ENCODE measurements at regions not wholly inside any gene's neighbourhood (a gene's known extent, or its start where the extent isn't known, plus 50 kb on each side); places are given as distances from the start of the nearest gene placed in this dataset.

- Histone ChIP-seq H3K4me3 (no peak overlapping the region), H3K36me3 (no peaks in the 10 kb centered on the region), H3K9me3 (no peaks in the 10 kb centered on the region), H3K4me1 (no peaks in the 10 kb centered on the region), H3K27me3 (peaks cover 0 to 25% (median 0%) of the 10 kb centered on the region in 3 donors), H3K27ac (no peak overlapping the region)
- no peak for DNase-seq
- intact Hi-C loops (cut with DNase I; ENCODE audit: low total_unique reads) = no loop called here
- TF ChIP-seq POLR2A (IDR thresholded peaks at IDR 0.05) (no peak), POLR2AphosphoS5 (IDR thresholded peaks at IDR 0.05) (no peak), EP300 (IDR thresholded peaks at IDR 0.05) (no peak), CTCF (IDR thresholded peaks at IDR 0.05) (no peak)
These were observed 90.2 kb downstream of the TMEM174 start for GRCh38 chr5:73263001-73263710.

GRCh38 chr5:73256862-73257261, 83.9 kb downstream of the TMEM174 start:
- TF ChIP-seq POLR2AphosphoS5 (IDR thresholded peaks at IDR 0.05) = no peak
- no peak for TF ChIP-seq POLR2A (IDR thresholded peaks at IDR 0.05)
- TF ChIP-seq CTCF (IDR thresholded peaks at IDR 0.05) = no peak
- Histone ChIP-seq H3K36me3 (no peaks in the 10 kb centered on the region), H3K27me3 (peaks cover 0 to 42% (median 0%) of the 10 kb centered on the region in 3 donors), H3K9me3 (peaks cover 0 to 8% (median 8%) of the 10 kb centered on the region in 4 donors), H3K4me3 (no peak overlapping the region), H3K4me1 (no peaks in the 10 kb centered on the region), H3K27ac (no peak overlapping the region)
- intact Hi-C loops (cut with DNase I; ENCODE audit: low total_unique reads) = no loop called here
- no peak for DNase-seq
- WGBS, 5 donors = 74 to 93% (median 84%) methylated on average over 1 of the region's 1 CpG

GRCh38 chr5:73256462-73256861, 83.5 kb downstream of the TMEM174 start:
- intact Hi-C loops (cut with DNase I; ENCODE audit: low total_unique reads) = no loop called here

GRCh38 chr5:73256012-73256411, 83.0 kb downstream of the TMEM174 start:
- intact Hi-C loops (cut with DNase I; ENCODE audit: low total_unique reads) = no loop called here
- DNase-seq = no peak
- peaks cover 0 to 48% (median 0%) of the 10 kb centered on the region in 3 donors for H3K27me3 ChIP-seq

More at GRCh38 chr5:73256462-73256861, 83.5 kb downstream of the TMEM174 start:
- H3K4me3 ChIP-seq = no peak overlapping the region
- peaks cover 0 to 46% (median 0%) of the 10 kb centered on the region in 3 donors for H3K27me3 ChIP-seq
- no peak for DNase-seq
- no peak overlapping the region for H3K27ac ChIP-seq
- TF ChIP-seq CTCF (IDR thresholded peaks at IDR 0.05) (no peak), POLR2A (IDR thresholded peaks at IDR 0.05) (no peak), EP300 (IDR thresholded peaks at IDR 0.05) (no peak), POLR2AphosphoS5 (IDR thresholded peaks at IDR 0.05) (no peak)
- no peaks in the 10 kb centered on the region for H3K4me1 ChIP-seq
- WGBS, 5 donors = 77 to 90% (median 86%) methylated on average over 2 of the region's 2 CpGs
- peaks cover 0 to 8% (median 8%) of the 10 kb centered on the region in 4 donors for H3K9me3 ChIP-seq
- no peaks in the 10 kb centered on the region for H3K36me3 ChIP-seq

More at GRCh38 chr5:73256012-73256411, 83.0 kb downstream of the TMEM174 start:
- TF ChIP-seq POLR2AphosphoS5 (IDR thresholded peaks at IDR 0.05) (no peak), EP300 (IDR thresholded peaks at IDR 0.05) (no peak), POLR2A (IDR thresholded peaks at IDR 0.05) (no peak), CTCF (IDR thresholded peaks at IDR 0.05) (no peak)
- WGBS, 5 donors = 56 to 72% (median 67%) methylated on average over 6 of the region's 6 CpGs
- no peaks in the 10 kb centered on the region for H3K4me1 ChIP-seq
- no peak overlapping the region for H3K4me3 ChIP-seq
- H3K36me3 ChIP-seq = no peaks in the 10 kb centered on the region
- peaks cover 0 to 8% (median 8%) of the 10 kb centered on the region in 4 donors for H3K9me3 ChIP-seq
- no peak overlapping the region for H3K27ac ChIP-seq

Data from stomach (tissue), 8 donors.